HG03039 (cell line): ENCODE measurements at regions not wholly inside any gene's neighbourhood (a gene's known extent, or its start where the extent isn't known, plus 50 kb on each side); places are given as distances from the start of the nearest gene placed in this dataset.

ENCODE experiments used
- ATAC-seq: cut with Tn5 transposase; IDR thresholded peaks from one replicate; pipeline ENCODE4 v1.9.1; 2021; ENCODE audit warnings: mild to moderate bottlenecking, moderate library complexity; ENCODE audit not compliant: unreplicated experiment

DNA sequence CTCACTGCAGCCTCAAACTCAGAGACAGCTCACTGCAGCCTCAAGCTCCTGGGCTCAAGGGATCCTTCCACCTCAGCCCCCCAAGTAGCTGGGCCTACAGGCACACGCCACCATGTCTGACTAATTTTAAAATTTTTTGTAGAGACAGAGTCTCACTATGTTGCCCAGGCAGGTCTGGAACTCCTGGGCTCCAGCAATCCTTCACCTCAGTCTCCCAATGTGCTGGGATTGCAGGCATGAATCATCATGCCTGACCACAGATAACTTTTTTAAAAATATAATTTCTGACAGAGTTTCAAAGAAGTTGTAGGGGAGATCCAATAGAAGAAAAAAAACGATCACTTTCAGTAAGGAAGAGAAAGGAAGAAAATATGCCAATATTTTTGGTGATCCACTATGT lies 189.7 kb upstream of the CDKN3 start:
- no peak for ATAC-seq

DNA sequence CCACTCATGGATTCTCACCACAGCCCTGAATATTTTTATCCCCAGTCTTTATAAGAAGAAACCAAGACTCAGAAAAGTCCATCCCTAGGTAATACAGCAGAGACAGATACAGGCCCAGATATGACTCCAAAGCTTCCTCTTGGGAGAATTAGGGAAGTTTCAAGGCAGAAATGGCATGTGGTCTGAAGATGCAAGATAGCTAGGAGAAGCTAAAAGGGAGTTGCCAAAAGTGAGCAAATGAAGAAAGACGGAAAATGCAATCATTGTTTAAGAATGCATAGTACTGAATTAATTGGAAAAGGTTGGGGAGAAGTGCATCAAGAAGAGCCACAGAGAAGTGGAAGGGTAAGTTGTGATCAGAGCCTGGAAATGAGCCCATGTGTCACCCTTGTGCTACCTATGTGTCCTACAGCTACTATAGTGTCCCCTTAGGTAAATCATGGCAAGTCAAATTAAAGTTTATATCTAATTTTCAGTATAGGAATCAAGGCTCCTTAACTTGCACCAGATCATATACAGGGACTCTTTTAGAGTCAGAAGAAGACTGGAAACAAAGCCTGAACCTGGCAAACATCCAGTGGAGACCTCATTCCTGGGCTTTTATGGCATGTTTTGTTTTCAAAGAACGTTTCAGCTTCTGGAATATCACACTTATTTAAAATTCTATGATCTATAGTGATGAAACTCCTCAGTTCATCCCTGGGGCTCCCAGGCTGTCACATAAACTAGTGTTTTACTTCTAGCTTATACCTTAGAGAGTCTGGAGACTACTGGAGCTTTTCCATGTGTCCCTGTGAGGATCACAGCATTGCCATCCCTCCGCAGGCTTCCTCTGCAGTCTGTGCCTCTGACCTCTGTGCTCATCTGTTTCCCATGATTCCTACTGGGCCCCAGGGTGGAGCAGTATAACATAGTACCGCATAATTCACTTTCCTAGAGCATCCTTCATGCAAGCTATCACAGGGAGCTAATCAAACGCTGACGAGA lies 189.0 kb upstream of the CDKN3 start:
- no peak for ATAC-seq

DNA sequence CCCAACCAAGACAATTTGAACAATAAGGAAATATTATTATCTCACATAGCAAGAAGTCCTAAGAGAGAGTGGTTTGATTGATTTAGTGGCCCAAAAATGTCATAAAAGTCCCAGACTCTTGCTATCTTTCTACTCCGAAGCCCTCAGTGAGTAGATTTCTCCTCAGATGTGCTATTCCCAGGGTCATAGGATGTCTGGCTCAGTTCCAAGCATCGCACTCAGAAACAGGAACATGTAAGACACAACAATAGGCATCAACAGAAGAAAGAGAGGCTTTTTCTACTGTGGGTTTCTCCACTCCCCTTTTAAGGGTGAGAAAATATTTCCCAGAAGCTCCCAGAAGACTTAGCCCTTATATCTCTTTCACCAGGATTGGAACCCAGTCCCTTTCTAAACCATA lies 188.1 kb upstream of the CDKN3 start:
- no peak for ATAC-seq

DNA sequence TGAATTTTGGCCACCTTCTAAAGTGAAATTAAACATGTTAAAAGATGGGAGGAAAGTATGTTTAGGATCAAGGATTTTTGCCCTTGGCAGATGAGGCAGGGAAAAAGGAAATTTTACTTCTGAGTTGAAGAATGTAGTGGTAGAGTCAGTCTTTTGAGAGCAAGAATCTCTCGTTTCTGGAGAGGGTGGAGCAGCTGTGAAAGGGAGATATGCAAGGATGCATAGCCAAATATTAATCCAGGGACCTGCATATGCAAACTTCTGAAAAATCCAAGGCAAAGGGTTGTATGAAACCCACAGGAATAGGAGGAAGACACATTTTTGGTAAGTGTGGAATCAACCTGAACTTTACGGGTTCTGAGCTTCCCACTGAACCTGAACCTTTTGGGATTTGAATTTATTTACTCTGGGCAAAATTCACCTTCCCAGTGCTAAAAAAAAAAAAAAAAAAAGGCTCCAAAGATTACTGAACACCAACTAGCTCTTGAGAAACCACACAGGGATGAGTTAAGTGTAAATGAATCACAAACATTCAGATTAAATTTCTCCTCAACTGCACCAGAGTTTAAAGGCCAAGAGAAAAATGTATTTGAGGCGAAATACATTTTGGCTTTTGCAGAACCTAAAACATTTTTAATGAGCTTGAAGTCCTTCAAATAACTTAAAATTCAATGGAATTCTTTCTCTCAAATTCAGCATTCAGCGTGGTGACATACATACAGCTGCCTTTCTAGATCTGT lies 187.1 kb upstream of the CDKN3 start:
- ATAC-seq: no peak

DNA sequence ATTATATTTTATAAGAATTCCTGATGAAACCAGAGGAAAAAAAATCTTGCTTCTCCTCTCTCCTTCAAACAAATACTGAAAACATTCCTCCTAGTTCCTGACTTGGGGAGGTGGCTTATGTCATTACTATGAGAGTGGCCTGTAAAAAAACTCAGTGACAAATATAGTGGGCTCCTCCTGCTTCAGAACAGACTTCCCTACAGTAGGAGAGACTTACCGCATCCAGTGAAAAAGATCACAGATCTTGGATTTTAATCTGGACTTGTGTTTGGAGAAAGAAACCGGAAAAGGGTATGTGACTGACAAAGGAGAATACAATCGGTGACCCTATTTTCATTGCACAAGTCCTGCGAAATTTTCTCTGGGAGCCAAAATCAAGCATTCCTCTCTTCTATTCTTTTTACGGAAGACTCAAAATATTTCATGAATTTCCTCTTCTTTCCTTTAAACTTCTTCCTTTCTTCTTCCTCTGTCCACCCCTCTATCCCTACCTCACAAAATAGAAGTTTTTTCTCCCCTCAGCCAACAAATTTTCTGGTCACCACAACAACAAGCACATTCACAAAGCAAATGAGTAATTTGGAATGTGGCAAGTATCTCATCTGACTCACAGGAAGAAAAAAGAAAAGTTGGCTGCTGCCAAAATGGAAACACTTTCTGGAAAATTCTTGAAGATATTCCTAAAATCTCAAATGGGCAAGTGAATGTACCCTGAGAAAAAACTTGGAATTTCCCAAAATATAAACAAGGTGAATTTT lies 185.1 kb upstream of the CDKN3 start:
- no peak for ATAC-seq

DNA sequence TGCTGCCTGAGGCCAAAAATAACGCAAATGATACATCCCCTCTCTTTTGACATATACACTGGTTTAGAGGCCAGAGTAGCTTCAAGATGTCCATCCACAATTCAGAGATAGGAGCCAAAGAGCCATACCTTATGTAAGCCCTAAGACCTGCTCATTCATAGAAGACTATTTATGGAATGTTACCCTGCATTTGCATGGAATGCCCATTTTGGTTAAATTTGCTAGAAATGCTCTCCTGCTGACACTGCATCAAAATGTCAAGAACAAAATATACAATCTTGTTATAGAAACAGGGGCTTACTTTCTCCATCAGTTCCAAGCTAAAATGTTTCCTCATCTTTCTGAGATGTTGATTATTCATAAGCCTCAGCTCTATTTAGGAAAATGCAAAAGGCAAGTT lies 183.3 kb upstream of the CDKN3 start:
- no peak for ATAC-seq

DNA sequence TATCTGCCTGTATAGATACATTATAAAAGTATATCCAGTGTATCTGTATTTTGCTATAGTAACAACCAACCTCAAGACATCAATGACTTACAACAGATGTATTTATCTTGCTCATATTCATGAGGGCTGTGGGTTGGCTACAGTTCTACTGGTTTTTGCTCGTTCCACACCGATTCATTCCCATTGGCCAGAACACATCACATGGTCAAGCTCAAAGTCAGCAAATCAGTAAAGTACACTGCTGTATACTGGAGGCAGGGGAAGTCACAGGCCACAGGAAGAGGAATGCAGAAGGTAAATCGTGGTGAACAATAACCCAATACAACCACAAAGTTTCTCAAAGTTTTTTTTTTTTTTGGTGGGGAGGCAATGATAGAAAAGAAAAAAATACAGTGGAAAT lies 180.0 kb upstream of the CDKN3 start:
- no peak for ATAC-seq

DNA sequence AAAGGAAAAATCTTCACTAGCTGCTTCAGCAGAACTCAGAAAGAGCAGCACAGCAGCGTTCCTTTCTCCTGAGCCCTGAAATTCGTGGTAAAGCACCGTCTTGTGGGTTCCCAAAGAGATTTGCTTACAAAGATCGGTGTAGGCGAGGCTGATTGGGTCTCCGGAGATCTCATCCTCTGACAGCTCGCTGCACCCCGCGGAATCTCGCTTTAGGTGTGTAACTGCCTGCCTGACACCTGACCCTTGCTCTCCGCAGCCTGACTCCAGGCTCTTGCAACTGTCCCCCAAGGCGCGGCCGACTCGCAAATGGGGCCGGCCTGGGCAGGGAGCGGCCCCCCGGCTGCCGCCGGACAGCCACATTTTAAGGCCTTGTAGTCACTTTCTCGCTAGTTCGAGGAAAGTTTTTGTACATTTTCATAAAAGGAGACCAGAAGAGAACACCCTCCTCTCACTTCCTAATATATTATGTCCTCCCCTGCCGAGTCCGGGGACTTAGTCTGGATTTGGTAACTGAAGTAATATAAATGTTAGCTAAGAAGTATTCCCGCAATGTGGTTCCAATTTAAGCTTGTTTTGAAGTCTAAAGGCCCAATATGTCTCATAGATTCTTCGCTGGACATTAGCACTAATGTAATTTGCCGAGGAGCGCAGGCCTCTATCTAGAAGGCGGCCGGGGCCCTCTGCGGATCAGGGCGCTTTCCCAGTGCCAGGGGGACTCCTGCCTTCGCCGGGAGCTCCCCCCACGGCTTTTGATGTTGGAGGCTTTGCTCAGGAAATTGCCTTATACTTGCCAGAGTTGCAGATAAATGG lies 177.3 kb upstream of the CDKN3 start:
- ATAC-seq: no peak

DNA sequence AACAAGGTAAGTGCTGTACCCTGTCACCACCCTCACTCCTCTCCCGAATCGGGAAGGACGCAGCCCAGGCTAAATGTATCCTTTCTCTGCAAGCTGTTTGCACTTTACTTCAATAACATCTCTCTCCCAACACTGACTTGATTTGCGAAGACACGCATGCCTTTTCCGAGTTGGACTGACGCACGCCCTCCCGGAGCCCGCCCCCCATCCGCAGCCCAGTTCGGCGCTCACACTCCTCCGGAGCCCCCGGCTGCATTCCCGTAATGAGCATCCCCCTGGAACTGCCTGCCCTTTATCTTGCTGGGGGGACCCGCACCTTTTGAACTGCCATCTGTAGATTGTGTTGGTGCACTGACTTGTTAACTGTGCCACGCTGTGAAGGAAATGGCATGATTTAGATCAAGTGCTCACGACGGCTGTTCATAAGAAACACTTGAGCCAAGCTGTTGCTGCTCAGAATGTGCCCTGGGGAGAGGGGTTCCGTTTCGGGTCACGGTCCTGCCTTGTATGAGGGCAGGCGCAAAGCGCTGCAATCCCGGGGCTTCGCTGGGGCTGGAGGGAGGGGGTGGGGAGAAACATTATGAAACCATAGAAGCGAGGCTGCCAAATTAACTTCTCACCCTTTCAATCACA lies 176.6 kb upstream of the CDKN3 start:
- ATAC-seq: no peak

DNA sequence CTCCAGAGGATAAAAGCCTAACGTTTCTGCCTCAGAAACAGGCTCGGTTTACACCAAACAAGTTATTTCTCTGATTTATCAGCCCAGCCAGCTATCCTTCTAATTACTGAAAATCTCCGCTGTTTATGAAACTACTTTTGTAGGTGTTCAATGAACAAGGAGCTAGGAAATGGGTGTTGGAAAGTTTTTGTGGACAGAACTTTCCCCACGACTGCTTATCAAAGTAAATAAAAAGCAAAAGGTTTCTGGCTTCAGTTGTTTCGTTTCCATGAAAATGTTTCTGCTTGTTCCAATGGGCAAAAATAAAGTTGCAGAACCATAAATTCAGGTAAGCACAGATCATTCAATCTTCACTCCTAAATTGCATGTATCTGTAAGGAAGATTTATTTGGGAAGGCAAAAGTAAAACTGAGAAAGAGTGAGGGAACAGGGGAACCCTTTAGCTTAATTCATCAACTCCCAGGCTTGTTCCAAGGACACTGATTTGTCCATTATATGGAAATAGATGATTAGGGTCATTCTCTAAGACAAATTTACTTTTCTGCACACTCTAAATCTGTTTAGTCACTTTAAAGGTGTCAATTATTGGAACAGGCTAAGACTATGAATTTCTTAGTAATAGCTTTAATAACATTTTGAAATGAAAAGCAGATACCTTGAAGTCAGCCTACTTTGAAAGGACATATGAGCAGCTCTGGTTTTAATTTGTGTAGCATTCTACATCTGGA lies 175.9 kb upstream of the CDKN3 start:
- ATAC-seq: no peak

DNA sequence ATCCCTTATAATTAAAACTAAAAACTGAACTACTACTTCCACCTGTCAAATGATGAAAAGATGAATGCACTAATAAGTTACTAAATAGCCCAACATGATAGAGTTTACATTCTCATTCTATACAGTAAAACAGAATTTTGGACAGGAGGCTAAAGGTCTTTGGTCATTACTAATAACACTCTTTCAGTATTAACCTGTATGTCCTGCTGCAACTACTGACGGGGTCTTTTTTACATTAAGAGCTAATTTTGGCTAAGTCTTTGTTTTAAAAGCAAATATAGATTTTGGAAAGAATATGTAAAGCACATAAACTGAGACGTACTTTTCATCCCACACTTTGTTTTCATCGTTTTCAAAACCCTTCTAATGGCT lies 175.4 kb upstream of the CDKN3 start:
- no peak for ATAC-seq

DNA sequence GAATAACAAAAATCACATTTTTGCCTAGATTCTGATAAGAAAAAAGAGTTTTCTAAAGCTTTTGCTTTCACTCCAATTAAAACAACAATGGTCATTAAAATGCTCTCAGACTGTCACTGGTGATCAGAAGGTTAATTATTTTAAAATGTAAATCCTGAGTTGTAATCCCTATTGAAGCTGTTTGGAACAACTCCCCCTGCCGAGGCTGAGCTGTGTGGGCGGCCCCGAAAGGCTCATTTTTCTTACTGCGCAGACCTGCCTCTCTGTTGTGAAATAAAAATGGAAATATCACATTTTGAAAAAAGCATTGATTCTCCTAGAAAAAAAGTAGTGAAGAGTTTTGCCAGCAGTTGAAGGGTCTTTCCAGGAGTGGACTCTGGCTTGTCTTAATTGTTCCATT lies 174.8 kb upstream of the CDKN3 start:
- no peak for ATAC-seq

DNA sequence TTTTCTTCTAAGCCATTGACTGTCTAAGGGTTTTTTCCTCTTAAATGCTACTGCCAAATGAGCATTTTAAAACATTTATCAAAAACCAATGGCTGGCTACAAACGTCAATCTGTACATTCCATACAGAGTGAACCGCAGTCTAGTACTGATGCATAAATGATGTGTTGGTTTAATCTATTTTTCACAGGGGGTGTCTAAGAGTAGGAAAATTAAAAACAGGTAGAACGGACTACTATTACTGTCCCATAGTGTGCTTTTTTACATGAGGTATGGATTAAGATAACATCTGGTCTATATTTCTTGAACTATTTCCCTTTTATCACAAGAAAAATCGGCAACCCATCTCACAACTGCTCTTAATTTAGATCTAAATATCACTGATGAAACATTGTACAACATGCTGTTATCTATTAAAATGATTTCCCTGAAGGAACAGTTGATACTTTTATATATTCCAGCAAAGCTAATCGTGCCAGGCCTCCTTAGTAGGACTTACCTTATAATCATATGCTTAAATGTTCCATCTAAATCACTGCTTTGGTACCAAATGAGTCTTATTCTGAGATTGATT lies 172.9 kb upstream of the CDKN3 start:
- ATAC-seq: no peak

DNA sequence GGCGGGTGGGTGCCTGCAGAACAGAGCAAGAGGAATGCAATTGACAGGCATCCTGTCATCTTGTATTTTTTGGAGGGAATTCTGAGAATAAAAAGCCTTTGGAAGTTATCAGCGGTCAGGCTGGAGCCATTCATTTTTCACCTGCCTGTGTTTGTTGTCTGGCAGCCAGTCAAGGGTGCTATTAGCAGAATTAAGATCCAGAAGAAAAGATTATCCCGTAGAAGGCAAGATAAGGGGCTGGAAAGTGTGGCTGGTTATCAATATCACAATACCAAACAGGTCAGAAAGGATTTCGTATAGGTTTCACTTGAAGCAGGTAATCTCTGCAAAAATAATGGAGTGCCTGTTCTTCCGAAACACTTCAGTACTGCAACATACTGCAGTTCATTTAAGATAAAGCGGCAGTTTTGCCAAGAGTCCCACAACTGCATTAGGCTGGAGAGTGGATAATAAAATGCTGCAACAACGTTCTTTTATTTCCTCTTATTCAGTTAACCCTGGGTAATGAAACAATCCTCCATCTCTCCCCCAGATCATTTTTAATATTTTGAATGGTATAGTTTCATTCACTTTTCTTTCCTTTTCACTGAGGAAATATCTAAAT lies 171.2 kb upstream of the CDKN3 start:
- ATAC-seq: no peak

DNA sequence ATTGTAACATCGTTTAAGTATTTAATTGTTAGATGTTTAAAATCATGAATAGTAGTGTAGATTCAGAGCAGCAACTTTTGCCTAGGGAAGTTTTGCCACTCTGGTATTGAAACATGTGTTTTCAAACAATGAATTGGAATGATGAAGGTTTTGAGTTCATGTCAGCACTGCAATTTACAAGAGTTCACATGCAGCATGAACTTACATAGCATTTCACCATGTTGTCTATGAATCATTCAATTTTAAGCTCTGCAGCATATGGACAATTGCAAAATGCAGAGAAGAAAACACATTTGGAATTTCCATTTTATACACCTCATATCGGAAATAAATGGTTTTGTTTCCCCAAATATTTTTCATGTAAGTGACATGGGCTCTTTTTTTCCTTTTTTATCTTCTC lies 170.7 kb upstream of the CDKN3 start:
- ATAC-seq: no peak

DNA sequence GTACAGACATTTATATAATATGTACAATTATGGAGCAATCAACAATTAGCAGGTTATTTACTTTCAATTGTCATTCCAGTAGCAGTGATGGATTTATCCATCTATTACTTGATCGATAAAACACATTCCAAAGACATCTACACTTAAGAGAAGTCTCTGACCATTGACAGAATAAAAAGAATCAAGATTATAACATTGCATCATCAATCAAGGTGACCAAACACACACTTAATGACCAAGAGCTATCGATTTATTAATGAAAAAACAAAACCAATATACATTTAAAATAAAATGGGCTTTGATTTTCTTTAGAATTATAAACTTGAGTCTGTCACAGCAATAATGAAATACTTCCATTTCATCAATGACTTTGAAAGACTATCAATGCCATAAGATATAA lies 170.2 kb upstream of the CDKN3 start:
- ATAC-seq: no peak

DNA sequence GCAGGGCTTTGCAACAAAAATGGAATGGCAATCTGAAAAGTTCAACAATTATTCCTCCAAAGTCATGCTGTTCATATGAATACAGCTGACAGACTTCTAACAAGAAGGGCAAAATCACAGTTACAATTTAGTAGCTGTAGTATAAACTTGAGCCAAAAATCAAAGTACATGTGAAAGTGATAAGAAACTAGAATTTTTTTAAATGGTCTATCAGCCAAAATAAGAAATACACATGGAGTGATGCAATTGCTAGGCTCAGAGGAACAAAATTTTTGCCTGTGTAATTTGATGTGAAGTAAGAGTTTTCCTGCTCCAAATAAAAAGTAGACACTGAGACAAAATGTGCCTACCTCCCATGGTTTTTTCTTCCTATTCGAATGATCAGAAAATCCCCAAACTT lies 167.7 kb upstream of the CDKN3 start:
- ATAC-seq: no peak

DNA sequence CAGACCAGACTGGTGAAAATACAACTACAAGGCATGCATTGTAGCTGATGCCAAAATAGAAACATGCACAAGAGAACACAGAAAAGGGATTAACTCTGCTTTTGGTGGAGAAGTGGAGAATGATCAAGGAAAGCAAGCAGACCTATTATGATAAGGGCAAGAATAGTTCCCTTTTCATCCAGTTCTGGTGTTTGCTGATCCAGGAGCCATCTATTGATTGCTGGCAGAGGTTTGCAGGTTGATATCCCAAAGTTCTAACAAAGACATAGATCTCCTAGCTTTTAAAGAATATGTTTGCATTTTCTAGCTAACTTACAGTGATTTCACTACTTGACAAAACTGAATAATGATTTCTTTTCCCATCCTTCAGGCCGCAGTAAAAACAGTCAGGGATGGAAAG lies 166.2 kb upstream of the CDKN3 start:
- no peak for ATAC-seq

DNA sequence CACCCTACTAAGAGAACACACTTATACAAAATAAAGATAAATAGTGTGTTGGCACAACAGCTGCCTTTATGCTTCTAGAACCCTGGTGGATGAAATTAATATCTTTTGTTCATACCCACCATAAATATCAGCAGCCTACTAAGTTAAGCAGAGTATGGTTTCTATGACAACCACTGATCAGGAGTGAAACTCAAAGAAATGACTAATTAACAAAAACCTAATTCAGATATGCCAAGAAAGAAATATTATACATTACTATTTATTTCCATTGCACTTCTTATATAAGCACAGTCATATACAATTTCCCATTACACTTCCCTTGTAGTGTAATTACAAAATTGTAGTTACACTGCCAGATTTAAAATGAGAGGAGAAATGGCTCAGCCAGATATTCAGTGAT lies 164.1 kb upstream of the CDKN3 start:
- ATAC-seq: no peak
